Large intestine (tissue), 3 donors: ENCODE measurements at regions not wholly inside any gene's neighbourhood (a gene's known extent, or its start where the extent isn't known, plus 50 kb on each side); places are given as distances from the start of the nearest gene placed in this dataset.
"Not testable (repeated sequence)": the region's sequence is repeated elsewhere in the genome, so short reads cannot be mapped to it uniquely, and the experiment has no call there.

Experiments
- DNase-seq, 2 donors: peaks; one replicate each; pipeline versions ENCODE4 v3.0.0 to v3.0.0-alpha.2; 2013
- H3K27ac ChIP-seq: one replicate; pipeline ENCODE4 v1.5.1; 2013; ENCODE audit warnings: low read length
- H3K27me3 ChIP-seq: 2 replicates; pipeline ENCODE4 v1.6.1; 2013; ENCODE audit warnings: low read length; ENCODE audit not compliant: control insufficient read depth, insufficient read depth
- H3K36me3 ChIP-seq: 2 replicates; pipeline ENCODE4 v1.6.1; 2013; ENCODE audit warnings: low read length; ENCODE audit not compliant: control insufficient read depth, insufficient read depth
- H3K4me1 ChIP-seq: one replicate; pipeline ENCODE4 v1.6.1; 2013; ENCODE audit warnings: low read length; ENCODE audit not compliant: control insufficient read depth, insufficient read depth
- H3K4me3 ChIP-seq: one replicate; pipeline ENCODE4 v1.5.1; 2013; ENCODE audit warnings: low read length
- H3K9me3 ChIP-seq: one replicate; pipeline ENCODE4 v1.6.1; 2013; ENCODE audit warnings: mild to moderate bottlenecking, low read depth, low read length, moderate library complexity; ENCODE audit not compliant: control insufficient read depth
- WGBS: methylation state at CpG from one replicate; pipeline ENCODE4 v1.1.5; 2013; ENCODE audit warnings: low lambda C conversion rate; ENCODE audit not compliant: insufficient coverage; 5-methylcytosine and 5-hydroxymethylcytosine counted together

DNA sequence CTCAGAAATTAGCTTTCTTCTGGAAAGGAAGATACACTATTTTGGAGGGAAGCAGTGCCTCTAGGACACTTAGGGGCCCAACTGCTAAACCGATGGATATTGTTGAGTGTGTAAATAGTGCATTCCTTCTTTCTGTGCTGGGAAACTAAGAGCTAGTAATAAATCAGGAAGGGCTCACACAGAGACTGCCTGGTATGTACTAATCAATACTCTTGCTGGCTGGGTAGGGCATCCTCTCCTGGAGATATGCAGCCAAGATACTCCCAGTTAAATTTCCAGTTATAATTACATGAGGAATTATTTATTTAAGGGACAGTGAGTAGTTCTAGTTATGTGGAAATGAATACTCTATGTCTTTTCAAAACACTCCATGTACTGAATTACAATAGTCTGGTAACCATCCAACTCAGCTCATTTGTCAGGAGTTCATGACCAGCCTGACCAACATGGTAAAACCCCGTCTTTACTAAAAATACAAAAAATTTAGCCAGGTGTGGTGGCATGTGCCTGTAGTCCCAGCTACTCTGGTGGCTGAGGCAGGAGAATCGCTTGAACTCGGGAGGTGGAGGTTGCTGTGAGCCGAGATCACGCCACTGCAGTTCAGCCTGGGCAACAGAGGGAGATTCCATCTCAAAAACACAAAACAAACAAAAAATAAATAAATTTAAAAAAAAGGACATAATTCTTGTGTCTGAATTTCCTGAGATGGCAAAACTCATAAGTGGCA, 100.0 kb downstream of the OR2B2 start:
- DNase-seq, result no peak
- WGBS, result 70% methylated on average over 2 of the region's 6 CpGs
- no peak overlapping the region for H3K27ac ChIP-seq

DNA sequence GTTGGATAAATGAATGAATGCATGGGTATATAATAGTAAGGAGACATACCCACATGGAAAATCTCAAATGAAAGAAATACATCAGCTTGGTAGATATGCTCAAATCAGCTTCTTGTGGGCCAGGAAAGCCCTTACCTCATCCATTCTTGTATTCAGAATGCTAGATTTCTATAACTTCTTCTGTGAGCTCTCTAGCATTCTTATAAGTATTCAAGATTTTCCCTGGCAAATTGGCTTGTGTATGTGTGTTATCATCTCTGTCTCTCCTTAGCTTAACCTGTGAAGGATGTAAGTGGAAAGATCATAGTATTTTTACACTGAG, 100.8 kb downstream of the OR2B2 start:
- Histone ChIP-seq H3K9me3 (no peaks in the 10 kb centered on the region), H3K4me1 (peaks cover 13% of the 10 kb centered on the region), H3K27ac (peak overlapping the region; percentile 99), H3K27me3 (no peaks in the 10 kb centered on the region), H3K4me3 (no peak overlapping the region), H3K36me3 (no peaks in the 10 kb centered on the region)
- DNase-seq, result no peak

More for the DNA sequence above, 100.0 kb downstream of the OR2B2 start:
- Histone ChIP-seq H3K4me3 (no peak overlapping the region), H3K9me3 (no peaks in the 10 kb centered on the region), H3K36me3 (no peaks in the 10 kb centered on the region), H3K27me3 (no peaks in the 10 kb centered on the region), H3K4me1 (peaks cover 13% of the 10 kb centered on the region)

DNA sequence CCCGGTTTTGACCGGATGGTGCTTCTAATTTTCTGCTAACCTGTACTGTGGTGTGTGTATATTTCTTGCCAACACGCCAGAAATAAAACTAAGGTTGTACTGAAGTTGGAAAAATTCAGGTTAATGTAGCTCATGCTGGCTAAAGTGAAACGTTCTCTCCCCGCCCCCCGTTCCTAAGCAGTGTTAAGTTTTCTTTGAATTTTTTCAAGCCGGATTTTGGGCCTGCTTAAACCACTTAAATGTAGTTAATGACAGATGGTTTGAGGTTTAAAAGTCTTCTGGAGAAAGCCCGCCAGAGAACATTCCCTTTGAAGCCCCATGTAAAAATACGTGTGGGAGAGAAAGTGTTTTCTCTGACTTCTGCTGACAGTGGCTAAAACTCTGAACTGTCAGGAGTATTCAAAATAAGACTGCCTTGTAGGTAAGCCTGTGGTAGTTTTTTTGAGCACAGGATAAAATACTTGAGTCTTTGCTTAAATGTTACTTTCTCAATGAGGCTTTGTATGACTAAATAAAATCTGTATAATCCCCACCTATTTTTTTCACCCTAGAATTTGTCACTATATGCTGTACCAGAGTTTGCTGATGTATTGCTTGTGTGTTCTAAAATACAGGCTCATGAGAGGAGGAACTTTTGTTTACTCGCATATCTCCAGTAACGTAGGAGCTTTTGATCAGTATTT, 101.3 kb downstream of the OR2B2 start:
- H3K27ac ChIP-seq, result peak overlapping the region; percentile 99
- H3K4me1 ChIP-seq, result peaks cover 13% of the 10 kb centered on the region
- WGBS, result 0% methylated on average over 3 of the region's 11 CpGs
- no peaks in the 10 kb centered on the region for H3K9me3 ChIP-seq
- H3K4me3 ChIP-seq, result peak overlapping the region; percentile 82
- no peaks in the 10 kb centered on the region for H3K27me3 ChIP-seq
- DNase-seq, result peak in 1 of 2 donors; percentile 53
- H3K36me3 ChIP-seq, result no peaks in the 10 kb centered on the region

DNA sequence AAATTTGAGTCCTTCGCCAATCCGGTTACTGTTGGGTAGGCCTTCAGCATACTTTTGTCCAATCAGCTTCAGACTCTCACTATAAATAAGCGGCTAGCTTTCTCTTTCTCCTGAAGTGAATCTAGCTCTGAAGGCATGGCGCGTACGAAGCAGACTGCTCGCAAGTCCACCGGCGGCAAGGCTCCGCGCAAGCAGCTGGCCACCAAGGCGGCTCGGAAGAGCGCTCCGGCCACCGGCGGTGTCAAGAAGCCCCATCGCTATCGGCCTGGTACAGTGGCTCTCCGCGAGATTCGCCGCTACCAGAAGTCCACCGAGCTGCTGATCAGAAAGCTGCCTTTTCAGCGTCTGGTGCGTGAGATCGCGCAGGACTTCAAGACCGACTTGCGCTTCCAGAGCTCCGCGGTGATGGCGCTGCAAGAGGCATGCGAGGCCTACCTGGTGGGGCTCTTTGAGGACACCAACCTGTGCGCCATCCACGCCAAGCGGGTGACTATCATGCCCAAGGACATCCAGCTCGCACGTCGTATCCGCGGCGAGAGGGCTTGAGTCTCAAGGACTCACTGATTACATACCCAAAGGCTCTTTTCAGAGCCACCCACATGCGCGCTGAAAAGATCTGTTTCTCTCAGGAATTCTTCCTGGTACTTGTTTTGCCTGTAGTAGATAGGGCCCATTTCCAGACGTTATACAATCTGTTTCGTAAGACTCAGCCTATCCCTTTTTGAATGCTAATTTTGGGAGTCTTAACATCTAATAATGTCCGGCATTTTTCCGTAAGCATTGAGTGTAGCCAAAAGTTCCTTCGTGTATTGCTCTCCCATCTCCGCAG, 102.0 kb downstream of the OR2B2 start:
- H3K36me3 ChIP-seq, result no peaks in the 10 kb centered on the region
- peak; percentile 95 to 98 for DNase-seq
- H3K9me3 ChIP-seq, result no peaks in the 10 kb centered on the region
- peaks cover 13% of the 10 kb centered on the region for H3K4me1 ChIP-seq
- no peaks in the 10 kb centered on the region for H3K27me3 ChIP-seq
- peak overlapping the region; percentile 82 for H3K4me3 ChIP-seq
- WGBS, result no CpG with 5 or more reads among the region's 51 CpGs
- peak overlapping the region; percentile 99 for H3K27ac ChIP-seq

DNA sequence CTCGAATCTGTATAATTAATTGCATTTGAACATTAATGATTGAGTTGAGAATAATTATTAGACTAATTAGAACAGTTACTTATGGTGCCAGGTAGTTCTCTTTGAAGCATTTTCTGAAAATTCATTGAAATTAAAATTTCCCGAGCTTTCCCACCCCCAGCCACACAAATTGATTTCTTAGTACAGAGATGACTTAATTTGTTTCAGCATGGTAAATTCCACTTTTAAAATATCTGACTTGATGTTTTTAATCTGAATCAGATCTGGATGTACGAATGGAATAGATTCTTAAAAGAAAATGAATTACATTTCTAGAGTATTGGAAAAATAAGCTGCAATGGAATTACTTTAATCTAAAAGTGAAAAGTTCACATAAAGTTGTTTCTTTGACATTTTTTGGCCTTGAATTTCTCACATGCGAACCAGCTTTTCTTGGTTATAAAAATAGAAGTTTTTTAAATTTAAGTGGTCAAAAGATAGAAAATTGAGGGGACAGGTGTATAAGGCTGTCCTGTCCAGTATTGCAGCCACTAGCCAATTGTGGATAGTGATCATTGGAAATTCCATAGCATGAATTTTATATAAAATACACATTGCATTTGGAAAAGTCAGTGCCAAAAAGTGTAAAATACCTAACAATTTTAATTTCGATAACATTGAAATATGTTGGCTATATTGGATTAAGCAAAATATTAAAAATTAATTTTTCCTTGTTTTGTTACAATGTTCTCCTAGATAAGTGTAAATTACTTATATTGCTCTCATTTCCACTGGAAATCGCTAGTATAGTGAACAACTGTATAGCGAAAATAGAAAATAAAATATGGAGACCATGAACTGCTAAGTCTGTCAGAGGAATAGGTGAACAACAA, 102.9 kb downstream of the OR2B2 start:
- 11% methylated on average over 6 of the region's 7 CpGs for WGBS

DNA sequence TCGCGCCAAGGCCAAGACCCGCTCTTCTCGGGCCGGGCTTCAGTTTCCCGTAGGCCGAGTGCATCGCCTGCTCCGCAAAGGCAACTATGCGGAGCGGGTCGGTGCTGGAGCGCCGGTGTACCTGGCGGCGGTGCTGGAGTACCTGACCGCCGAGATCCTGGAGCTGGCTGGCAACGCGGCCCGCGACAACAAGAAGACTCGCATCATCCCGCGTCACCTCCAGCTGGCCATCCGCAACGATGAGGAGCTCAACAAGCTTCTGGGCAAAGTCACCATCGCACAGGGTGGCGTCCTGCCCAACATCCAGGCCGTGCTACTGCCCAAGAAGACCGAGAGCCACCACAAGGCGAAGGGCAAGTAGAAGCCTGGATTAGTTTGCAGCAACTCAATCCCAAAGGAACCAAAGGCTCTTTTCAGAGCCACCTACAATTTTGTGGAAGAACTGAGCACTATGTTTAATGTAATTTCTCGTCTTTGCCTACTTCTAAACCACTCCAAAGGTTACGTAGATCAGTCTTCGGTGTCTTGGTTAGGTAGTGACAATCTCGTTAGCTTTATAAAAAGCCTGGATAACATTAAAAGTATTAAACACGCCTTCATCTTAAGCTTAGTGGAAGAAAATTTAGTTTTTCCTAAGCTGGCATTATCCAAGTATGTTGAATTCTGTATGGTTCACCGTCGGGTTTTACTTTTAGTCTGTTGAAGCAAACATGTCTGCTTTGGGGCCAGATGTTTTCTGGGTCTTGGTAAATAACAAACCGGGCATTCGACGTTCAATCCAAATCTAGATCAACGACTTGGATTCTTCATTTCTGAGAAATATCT, 103.7 kb downstream of the OR2B2 start:
- not testable (repeated sequence) for H3K9me3 ChIP-seq, H3K4me1 ChIP-seq, H3K27me3 ChIP-seq, H3K36me3 ChIP-seq
- WGBS, result 0% methylated on average over 2 of the region's 43 CpGs
- peak in 1 of 2 donors; percentile 74 for DNase-seq
- Histone ChIP-seq H3K4me3 (peak overlapping the region; percentile 63), H3K27ac (peak overlapping the region; percentile 99)

More for the DNA sequence above, 102.9 kb downstream of the OR2B2 start:
- Histone ChIP-seq H3K9me3 (no peaks in the 10 kb centered on the region), H3K4me1 (peaks cover 13% of the 10 kb centered on the region), H3K27ac (peak overlapping the region; percentile 99), H3K27me3 (no peaks in the 10 kb centered on the region), H3K36me3 (no peaks in the 10 kb centered on the region), H3K4me3 (peak overlapping the region; percentile 82)
- DNase-seq, result no peak

DNA sequence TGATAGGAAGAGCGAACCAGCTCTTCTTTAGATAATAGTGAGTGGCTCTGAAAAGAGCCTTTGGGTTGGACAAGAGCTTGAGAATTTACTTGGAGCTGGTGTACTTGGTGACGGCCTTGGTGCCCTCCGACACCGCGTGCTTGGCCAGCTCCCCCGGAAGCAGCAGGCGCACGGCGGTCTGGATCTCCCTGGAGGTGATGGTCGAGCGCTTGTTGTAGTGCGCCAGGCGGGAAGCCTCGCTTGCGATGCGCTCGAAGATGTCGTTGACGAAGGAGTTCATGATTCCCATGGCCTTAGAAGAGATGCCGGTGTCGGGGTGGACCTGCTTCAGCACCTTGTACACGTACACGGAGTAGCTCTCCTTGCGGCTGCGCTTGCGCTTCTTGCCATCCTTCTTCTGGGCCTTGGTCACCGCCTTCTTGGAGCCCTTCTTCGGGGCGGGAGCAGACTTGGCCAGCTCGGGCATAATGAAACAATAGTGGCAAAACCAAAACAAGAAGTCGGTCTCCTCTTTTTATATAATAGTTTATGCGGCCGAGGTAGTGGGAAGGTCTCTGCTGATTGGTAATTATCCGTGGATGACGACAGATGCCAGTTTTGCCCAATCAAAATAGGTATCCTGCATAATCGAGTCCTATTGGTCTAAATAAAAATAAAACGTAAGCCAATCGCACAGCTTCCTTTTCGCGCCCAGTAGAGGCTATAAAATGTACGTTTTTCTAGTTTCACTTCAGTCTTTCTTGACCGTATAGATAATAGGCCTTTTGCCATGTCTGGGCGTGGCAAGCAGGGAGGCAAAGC, 104.6 kb downstream of the OR2B2 start:
- Histone ChIP-seq H3K27ac (peak overlapping the region; percentile 99), H3K4me3 (peak overlapping the region; percentile 63)
- DNase-seq, result peak; percentile 88 to 98
- H3K36me3 ChIP-seq, H3K27me3 ChIP-seq, H3K9me3 ChIP-seq, H3K4me1 ChIP-seq: not testable (repeated sequence)
- 0% methylated on average over 1 of the region's 43 CpGs for WGBS

DNA sequence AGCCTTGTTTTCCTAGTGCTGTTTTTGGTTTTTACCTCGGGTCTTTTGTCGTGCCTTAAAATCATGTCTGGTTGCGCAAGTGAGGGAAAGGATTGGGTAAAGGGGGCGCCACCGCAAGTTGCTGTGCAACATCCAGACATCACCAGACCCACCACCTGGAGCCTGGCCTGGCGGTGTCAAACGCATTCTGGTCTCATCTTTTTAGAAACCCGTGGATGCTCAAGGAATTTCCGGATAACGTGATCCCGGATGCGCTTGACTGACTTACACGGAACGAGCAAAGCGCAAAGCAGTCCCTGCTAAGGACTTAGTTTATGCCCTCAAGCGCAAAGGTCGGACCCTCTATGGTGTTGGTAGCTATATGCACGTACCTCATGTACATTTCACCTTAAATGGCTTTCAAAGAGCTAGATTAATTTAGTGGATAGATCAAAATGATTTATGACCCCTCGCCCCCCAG, 105.2 kb downstream of the OR2B2 start:
- H3K4me1 ChIP-seq, result peaks cover 7% of the 10 kb centered on the region
- H3K27me3 ChIP-seq, result no peaks in the 10 kb centered on the region
- H3K27ac ChIP-seq, result peak overlapping the region; percentile 92
- WGBS, result 0% methylated on average over 1 of the region's 19 CpGs
- H3K36me3 ChIP-seq, result no peaks in the 10 kb centered on the region
- H3K4me3 ChIP-seq, result peak overlapping the region; percentile 63
- H3K9me3 ChIP-seq, result no peaks in the 10 kb centered on the region
- peak in 1 of 2 donors; percentile 87 for DNase-seq

DNA sequence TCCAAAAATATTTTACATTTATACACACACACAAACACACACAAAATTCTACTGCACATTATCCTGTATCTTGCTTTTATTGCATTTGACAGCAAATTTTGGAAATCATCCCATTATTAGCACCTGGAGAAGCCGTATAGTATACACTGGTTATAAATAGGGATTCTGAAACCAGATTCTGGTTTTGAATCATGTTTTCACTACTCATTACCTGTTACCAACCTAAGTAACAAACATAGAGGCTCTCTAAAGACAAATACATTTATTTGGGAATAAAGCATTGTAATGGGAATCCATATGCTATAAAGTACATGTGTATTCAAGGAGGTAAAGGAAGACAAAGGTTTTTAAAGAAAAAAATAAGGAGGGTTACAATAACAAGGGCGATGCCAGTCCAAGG, 106.8 kb downstream of the OR2B2 start:
- no CpG with 5 or more reads among the region's 2 CpGs for WGBS
- Histone ChIP-seq H3K4me3 (no peak overlapping the region), H3K27ac (no peak overlapping the region), H3K27me3 (no peaks in the 10 kb centered on the region), H3K9me3 (no peaks in the 10 kb centered on the region), H3K4me1 (no peaks in the 10 kb centered on the region), H3K36me3 (no peaks in the 10 kb centered on the region)
- DNase-seq, result no peak
